Smooth muscle cell (in vitro differentiated cells): ENCODE measurements at regions not wholly inside any gene's neighbourhood (a gene's known extent, or its start where the extent isn't known, plus 50 kb on each side); places are given as distances from the start of the nearest gene placed in this dataset.

Source experiments
- DNase-seq: peaks from one replicate; lab custom pipeline; 2025; ENCODE audit not compliant: unreplicated experiment; lab: John Stamatoyannopoulos, UW
- H2AFZ ChIP-seq: fragments of 200-600 bp; sonication (generic); 2 replicates; pipeline ENCODE4 v1.6.0; 2016; ENCODE audit warnings: antibody characterized with exemption, low read depth, mild to moderate bottlenecking
- H3F3A ChIP-seq: fragments of 200-600 bp; sonication (generic); 2 replicates; pipeline ENCODE4 v1.6.0; 2017; ENCODE audit warnings: antibody characterized with exemption, low read depth
- H3K27ac ChIP-seq: fragments of 200-600 bp; sonication (generic); 2 replicates; pipeline ENCODE4 v1.5.1; 2016; ENCODE audit warnings: low read depth, mild to moderate bottlenecking
- H3K27me3 ChIP-seq: fragments of 200-600 bp; sonication (generic); 2 replicates; pipeline ENCODE4 v1.6.1; 2016; ENCODE audit warnings: low read depth, mild to moderate bottlenecking
- H3K36me3 ChIP-seq: fragments of 200-600 bp; sonication (generic); 2 replicates; pipeline ENCODE4 v1.5.1; 2016; ENCODE audit warnings: low read depth
- H3K4me1 ChIP-seq: fragments of 200-600 bp; sonication (generic); 2 replicates; pipeline ENCODE4 v1.5.1; 2016; ENCODE audit warnings: low read depth
- H3K4me2 ChIP-seq: fragments of 200-600 bp; sonication (generic); 2 replicates; pipeline ENCODE4 v1.6.0; 2016; ENCODE audit warnings: mild to moderate bottlenecking
- H3K4me3 ChIP-seq: fragments of 200-600 bp; sonication (generic); 2 replicates; pipeline ENCODE4 v1.5.1; 2016; ENCODE audit warnings: mild to moderate bottlenecking
- H3K79me2 ChIP-seq: fragments of 200-600 bp; sonication (generic); 2 replicates; pipeline ENCODE4 v1.6.0; 2016; ENCODE audit warnings: low read depth, mild to moderate bottlenecking
- H3K9ac ChIP-seq: fragments of 200-600 bp; sonication (generic); 2 replicates; pipeline ENCODE4 v1.6.0; 2016; ENCODE audit warnings: low read depth
- H3K9me3 ChIP-seq: fragments of 200-600 bp; sonication (generic); replicated peaks from 2 replicates; pipeline ENCODE4 v1.5.1; 2016; ENCODE audit warnings: low read depth
- H4K20me1 ChIP-seq: fragments of 200-600 bp; sonication (generic); 2 replicates; pipeline ENCODE4 v1.6.0; 2016; ENCODE audit warnings: low read depth
- CTCF ChIP-seq: fragments of 200-600 bp; sonication (generic); IDR thresholded peaks from 2 replicates; pipeline ENCODE4 v1.5.1; 2017; ENCODE audit warnings: borderline replicate concordance, mild to moderate bottlenecking, antibody characterized with exemption; ENCODE audit not compliant: insufficient read depth, poor library complexity, severe bottlenecking
- WGBS: methylation state at CpG from one replicate; pipeline ENCODE4 v1.1.7; 2016; ENCODE audit warnings: low lambda C conversion rate; 5-methylcytosine and 5-hydroxymethylcytosine counted together

GRCh38 chr16:73831220-73831619 lies 465.4 kb upstream of the PSMD7 start:
- H3K9ac ChIP-seq: no peak overlapping the region
- H3K4me2 ChIP-seq: no peak overlapping the region
- no peaks in the 10 kb centered on the region for H3K4me1 ChIP-seq
- H3K36me3 ChIP-seq: no peaks in the 10 kb centered on the region
- no peaks in the 10 kb centered on the region for H3K79me2 ChIP-seq
- 92% methylated on average over 8 of the region's 8 CpGs for WGBS
- no peak overlapping the region for H3K4me3 ChIP-seq
- no peaks in the 10 kb centered on the region for H3K9me3 ChIP-seq
- H3K27me3 ChIP-seq: no peaks in the 10 kb centered on the region
- no peak overlapping the region for H3K27ac ChIP-seq
- no peaks in the 10 kb centered on the region for H3F3A ChIP-seq
- H2AFZ ChIP-seq: no peak overlapping the region
- no peak for DNase-seq
- no peaks in the 10 kb centered on the region for H4K20me1 ChIP-seq
- TF ChIP-seq CTCF: no peak

- Histone ChIP-seq H3K9me3 (no peaks in the 10 kb centered on the region), H3K4me2 (no peak overlapping the region), H2AFZ (no peak overlapping the region), H3K79me2 (no peaks in the 10 kb centered on the region), H3F3A (no peaks in the 10 kb centered on the region), H3K36me3 (no peaks in the 10 kb centered on the region), H3K27ac (no peak overlapping the region), H3K4me3 (no peak overlapping the region), H4K20me1 (no peaks in the 10 kb centered on the region), H3K27me3 (no peaks in the 10 kb centered on the region), H3K4me1 (no peaks in the 10 kb centered on the region), H3K9ac (no peak overlapping the region)
- TF ChIP-seq CTCF: no peak
- DNase-seq: no peak
- WGBS: 95% methylated on average over 7 of the region's 7 CpGs
These were observed 473.3 kb upstream of the PSMD7 start for GRCh38 chr16:73823205-73823849.

- Histone ChIP-seq H3K27ac (no peak overlapping the region), H2AFZ (no peak overlapping the region), H3F3A (no peaks in the 10 kb centered on the region), H3K27me3 (no peaks in the 10 kb centered on the region), H3K9me3 (no peaks in the 10 kb centered on the region), H4K20me1 (no peaks in the 10 kb centered on the region), H3K4me3 (no peak overlapping the region), H3K4me1 (no peaks in the 10 kb centered on the region), H3K9ac (no peak overlapping the region), H3K79me2 (no peaks in the 10 kb centered on the region), H3K4me2 (no peak overlapping the region), H3K36me3 (no peaks in the 10 kb centered on the region)
- 88% methylated on average over 13 of the region's 13 CpGs for WGBS
- DNase-seq: no peak
- TF ChIP-seq CTCF: no peak
These were observed 478.9 kb upstream of the PSMD7 start for GRCh38 chr16:73817526-73818324.

GRCh38 chr16:73813527-73813926 lies 483.1 kb upstream of the PSMD7 start:
- Histone ChIP-seq H3K4me2 (no peak overlapping the region), H3K79me2 (no peaks in the 10 kb centered on the region), H2AFZ (peak overlapping the region; percentile 29), H4K20me1 (no peaks in the 10 kb centered on the region), H3K4me3 (no peak overlapping the region), H3K4me1 (no peaks in the 10 kb centered on the region), H3K9me3 (no peaks in the 10 kb centered on the region), H3K27ac (no peak overlapping the region), H3F3A (no peaks in the 10 kb centered on the region), H3K9ac (no peak overlapping the region), H3K27me3 (peaks cover 8% of the 10 kb centered on the region), H3K36me3 (no peaks in the 10 kb centered on the region)
- no peak for DNase-seq
- 50% methylated on average over 7 of the region's 7 CpGs for WGBS
- no peak for TF ChIP-seq CTCF
